Ovary (tissue), 3 donors: ENCODE measurements at regions not wholly inside any gene's neighbourhood (a gene's known extent, or its start where the extent isn't known, plus 50 kb on each side); places are given as distances from the start of the nearest gene placed in this dataset.

Experiments used
- CTCF ChIP-seq, 3 donors: fragments of 450-650 bp in 2 of 3; fragments of 200-600 bp in 1 of 3; IDR thresholded peaks; one replicate each; pipeline versions ENCODE4 v1.5.1 to v1.8.0; 2016 to 2022; ENCODE audit warnings: antibody characterized with exemption in 3 of 3, mild to moderate bottlenecking in 1 of 3
- EP300 ChIP-seq: sonication (generic); formaldehyde crosslinking; IDR thresholded peaks from one replicate; pipeline ENCODE4 v1.6.1; 2017; ENCODE audit warnings: antibody characterized with exemption
- donor health status: DM: no; HTN: no; CAD: no.

- TF ChIP-seq CTCF (IDR thresholded peaks at IDR 0.05) (no peak), EP300 (no peak)
Observed at GRCh38 chr12:77401064-77401769, 335.8 kb upstream of the E2F7 start.
